T-helper 2 cell (primary cell): ENCODE measurements at regions not wholly inside any gene's neighbourhood (a gene's known extent, or its start where the extent isn't known, plus 50 kb on each side); places are given as distances from the start of the nearest gene placed in this dataset.

ENCODE experiments used
- DNase-seq, 5 experiments: peaks; one replicate each; pipeline versions ENCODE4 v3.0.0 to v3.0.0-alpha.2; 2012 to 2022

DNA sequence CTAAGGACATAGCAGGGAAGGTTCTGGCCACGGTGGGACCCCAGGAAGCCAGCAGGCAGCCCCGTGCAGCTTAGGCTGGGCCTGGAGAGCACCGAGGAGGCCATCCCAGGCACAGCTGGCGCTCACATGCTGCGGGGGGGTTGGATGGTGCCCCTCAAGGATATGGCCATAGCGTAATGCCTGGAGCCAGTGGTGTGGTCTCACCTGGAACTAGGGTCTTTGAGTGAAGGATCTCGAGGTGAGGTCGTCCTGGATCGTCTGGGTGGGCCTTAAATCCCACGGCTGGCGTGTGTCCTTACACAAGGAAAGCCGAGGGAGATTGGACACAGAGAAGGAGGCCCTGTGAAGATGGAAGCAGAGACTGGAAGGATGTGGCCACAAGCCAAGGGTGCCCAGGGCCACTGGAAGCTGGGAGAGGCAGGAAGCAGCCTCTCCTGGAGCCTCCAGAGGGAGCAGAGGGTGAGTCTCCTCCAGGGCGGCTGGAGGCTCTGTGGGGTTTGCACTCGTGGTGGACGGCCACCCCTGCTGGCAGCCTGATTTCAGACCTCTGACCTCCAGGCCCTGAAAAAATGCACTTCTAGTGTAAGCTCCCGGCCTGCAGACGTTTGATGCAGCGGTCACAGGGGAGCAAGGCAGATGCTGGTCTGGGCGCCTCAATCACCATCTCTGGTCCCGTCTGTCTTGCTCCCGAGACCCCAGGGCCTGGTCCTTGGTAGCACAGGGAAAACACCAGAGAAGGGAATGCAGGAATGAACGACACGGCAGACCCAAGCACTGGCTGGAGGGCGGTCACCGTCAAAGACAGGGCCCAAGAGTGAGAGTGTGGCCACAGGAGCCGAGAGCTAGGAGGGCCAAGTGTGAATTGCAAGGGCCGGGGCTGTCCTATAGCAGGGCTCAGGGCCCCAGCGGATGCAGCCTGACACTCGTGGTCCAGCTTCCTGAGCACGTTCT is 218.6 kb downstream of the KIF26A start:
- no peak for DNase-seq

DNA sequence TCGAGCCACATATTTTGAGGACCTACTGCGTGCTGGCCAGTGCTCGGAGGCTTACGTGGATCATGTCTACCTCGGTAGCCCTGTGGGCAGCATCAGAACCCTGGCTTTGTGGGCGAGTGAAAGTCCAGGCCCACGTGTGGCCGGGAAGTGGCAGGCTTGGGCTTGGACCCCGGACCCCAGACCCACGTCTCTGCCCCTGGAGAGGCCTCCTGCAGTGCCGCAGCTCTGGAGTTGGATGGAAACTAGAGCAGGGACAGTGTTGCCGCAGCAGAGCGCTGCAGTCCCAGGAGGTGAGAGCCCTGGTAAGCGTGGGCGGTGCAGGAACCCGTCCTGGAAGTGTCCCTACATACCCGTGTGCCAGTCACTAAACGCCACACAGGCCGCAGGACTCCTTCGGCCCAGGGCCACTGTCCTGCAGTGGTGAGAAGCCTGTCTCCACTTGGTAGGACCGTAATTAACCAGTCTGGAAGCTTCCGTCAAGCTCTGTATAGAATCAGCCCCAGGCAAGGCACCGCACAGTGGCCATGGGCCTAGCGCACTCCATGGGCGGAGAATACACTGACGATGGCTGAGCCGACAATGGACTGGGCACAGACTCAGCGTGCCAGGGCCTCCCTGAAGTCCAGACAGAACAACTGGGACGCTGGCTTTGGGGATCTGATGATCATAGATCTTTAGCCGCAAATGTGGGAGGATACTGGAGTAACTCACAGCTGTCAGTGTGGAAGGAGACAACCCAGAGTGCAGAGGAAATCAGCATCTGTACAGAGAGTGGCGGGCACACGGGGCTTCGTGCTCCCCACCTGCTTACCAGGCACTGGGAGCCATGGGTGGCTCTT is 219.5 kb downstream of the KIF26A start:
- DNase-seq, result no peak

- no peak for DNase-seq
Observed at GRCh38 chr14:104358528-104359300, 220.3 kb downstream of the KIF26A start.

- peak in 1 of 5 experiments; percentile 1 for DNase-seq
Observed at GRCh38 chr14:104359301-104359968, 220.1 kb upstream of the C14orf180 start.

- DNase-seq, result peak in 1 of 5 experiments; percentile 1
Observed at GRCh38 chr14:104359969-104360442, 219.6 kb upstream of the C14orf180 start.

DNA sequence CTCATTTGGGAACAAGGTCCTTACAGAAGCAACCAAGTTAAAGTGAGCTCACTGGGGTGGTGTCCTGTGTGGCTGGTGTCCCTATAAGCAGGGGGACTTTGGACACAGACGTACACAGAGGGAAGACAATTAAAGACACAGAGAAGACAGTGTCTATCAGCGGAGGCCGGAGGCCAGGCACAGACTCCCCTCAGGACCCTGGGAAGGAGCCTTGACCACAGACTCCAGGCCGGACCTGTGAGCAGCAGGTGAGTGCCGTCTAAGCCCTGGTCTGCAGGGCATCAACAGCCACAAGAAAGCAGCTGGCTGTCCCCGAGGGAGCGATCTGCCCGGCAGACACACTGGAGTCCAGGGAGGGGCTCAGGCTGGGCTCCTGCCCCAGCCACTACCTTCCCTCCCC is 219.1 kb upstream of the C14orf180 start:
- peak in 1 of 5 experiments; percentile 3 for DNase-seq

DNA sequence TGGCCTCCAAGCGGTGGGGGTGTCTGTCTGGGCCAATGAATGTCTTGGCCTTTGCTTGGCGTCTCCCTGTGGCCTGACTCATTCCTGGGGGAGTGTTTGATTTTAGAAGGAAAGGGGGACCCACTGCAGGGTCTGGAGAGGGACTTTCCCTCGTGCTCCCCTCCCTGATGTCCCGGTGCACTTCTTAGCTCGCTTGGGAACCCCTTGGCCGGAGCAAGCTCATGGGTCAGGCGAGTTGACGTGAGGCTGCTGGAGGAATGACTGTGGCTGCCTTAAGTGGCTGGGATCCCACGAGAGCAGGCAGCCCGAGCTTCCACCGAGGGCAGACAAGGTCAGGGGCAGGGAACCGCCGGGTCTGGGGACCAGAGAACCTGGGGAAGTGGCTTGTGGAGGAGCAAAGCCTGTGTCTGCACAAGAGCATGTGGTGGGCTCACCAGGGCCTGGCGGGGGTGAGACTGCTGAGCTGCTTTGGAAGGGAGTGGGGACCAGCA is 218.4 kb upstream of the C14orf180 start:
- DNase-seq, result no peak

GRCh38 chr14:104361921-104362681 is 217.5 kb upstream of the C14orf180 start:
- DNase-seq, result peak in 1 of 5 experiments; percentile 2

GRCh38 chr14:104362761-104363605 is 216.6 kb upstream of the C14orf180 start:
- DNase-seq, result no peak

- DNase-seq, result peak in 1 of 5 experiments; percentile 1
Observed at GRCh38 chr14:104363891-104364760, 215.4 kb upstream of the C14orf180 start.

DNA sequence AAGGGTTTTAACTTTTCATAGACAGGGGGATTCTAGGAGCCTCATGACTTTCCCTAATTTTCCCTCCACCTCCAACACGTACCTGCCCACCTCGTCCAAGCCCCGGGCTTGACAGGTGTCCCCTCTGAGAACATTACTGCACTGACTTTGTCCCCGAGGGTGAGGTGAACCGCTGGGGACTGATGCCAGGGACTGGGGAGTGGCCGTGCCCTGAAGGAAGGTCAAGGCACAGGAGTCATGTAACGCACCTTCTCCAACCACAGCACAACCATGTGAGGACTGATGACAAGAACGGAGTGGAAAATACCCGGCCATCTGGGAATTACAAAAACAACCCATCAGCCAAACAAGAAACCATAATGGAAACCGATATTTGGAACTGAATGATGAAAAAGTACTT is 214.7 kb upstream of the C14orf180 start:
- no peak for DNase-seq

DNA sequence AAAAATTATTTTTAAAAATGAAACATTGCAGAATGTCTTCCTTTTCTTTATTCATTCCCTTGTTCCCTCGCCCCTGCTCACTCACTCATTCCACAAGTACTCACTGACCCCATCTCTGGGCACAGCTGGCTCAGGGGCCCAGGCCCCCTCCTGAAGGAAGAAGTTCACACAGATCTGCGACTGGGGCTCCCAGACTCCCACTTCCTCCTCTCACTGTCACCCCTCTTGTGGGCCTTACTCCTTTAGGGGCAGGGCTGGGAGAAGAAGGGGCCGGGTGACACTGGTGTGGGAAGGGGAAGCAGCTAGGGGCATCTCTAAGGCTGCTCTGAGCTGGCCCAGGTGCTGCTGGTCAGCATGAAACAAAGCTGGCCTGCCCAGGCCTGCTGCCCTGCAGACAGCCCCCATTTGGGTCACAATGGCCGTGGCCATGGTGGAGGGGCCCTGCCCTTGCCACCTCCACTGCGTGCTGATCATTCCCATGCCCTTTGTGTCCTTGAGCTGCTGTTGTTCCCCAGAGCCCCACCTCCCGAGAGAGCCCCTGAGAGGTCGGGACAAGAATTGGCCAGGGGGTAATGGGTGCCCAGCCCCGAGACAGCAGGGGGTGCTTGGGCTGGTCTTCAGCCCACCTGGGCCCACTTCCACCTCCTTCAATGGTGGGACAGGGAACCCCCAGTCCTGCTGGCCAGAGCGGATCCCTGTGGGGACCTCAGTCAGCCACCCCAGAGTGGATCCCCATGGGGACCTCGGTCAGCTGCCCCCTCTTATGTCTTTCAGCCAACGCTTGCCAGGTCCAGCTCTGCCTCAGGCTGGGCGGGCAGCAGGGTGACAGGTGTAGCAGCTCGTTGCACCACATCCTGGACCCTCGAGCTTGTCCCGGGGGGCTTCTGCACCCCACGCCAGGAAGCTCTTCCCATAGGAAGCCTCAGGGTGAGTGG is 212.4 kb upstream of the C14orf180 start:
- no peak for DNase-seq

GRCh38 chr14:104367866-104368750 is 211.5 kb upstream of the C14orf180 start:
- DNase-seq, result no peak

GRCh38 chr14:104368751-104369100 is 210.8 kb upstream of the C14orf180 start:
- DNase-seq, result no peak

DNA sequence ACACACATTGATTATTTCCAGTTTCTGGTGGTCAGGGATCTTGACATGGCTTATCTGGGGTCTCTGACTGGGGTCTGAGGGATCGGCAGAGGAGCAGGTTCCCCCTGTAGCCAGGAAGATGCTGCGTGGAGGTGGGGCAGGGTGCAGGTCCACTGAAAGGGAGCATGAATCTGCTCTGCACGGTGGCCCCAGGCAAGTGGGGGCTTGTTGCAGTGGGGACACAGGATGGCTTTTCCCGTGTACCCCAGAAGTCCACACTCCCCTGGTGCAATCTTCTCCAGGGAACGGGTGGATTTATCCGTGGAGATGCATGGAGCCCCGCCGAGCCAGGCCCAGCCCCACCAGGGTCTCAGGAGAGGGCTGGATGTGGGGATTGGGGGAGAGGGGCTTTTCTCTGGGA is 210.4 kb upstream of the C14orf180 start:
- no peak for DNase-seq

DNA sequence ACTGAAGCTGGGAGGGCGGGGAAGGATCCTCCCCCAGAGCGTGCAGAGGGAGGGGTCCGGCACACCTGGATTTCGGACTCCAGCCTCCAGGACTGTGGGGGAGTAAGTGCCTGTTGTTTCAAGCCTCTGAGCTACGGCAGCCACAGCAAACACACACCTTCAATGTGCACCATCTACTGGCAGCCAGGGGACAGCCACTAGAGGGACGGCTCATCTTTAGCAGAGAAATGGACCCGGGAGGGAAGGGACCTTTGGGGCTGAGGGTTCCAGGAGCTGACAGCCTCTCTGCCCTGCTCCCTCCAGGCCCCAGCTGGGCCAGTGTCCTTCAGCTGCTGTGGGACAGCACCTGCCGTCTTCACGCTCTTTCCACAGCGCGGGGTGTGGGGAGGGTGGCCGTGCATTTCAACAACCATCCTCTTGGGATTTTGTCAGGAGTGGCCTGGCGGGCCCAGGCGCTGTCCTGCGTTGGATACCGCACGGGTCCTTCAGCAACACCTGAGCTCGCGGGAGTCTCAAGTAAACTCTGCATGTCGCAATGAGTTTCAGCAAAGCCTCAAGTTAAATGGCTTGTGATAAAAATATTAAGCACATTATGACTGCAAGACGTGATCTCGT is 209.2 kb upstream of the C14orf180 start:
- no peak for DNase-seq
